ENCODE measurements at regions not wholly inside any gene's neighbourhood (a gene's known extent, or its start where the extent isn't known, plus 50 kb on each side); places are given as distances from the start of the nearest gene placed in this dataset.
"Not testable (repeated sequence)": the region's sequence is repeated elsewhere in the genome, so short reads cannot be mapped to it uniquely, and the experiment has no call there.

GRCh38 chr15:20249677-20249970 is 292.0 kb downstream of the GOLGA6L6 start:
- TF ChIP-seq, protein P1, sequence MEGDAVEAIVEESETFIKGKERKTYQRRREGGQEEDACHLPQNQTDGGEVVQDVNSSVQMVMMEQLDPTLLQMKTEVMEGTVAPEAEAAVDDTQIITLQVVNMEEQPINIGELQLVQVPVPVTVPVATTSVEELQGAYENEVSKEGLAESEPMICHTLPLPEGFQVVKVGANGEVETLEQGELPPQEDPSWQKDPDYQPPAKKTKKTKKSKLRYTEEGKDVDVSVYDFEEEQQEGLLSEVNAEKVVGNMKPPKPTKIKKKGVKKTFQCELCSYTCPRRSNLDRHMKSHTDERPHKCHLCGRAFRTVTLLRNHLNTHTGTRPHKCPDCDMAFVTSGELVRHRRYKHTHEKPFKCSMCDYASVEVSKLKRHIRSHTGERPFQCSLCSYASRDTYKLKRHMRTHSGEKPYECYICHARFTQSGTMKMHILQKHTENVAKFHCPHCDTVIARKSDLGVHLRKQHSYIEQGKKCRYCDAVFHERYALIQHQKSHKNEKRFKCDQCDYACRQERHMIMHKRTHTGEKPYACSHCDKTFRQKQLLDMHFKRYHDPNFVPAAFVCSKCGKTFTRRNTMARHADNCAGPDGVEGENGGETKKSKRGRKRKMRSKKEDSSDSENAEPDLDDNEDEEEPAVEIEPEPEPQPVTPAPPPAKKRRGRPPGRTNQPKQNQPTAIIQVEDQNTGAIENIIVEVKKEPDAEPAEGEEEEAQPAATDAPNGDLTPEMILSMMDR (IDR thresholded peaks at IDR 0.05): not testable (repeated sequence)
- not testable (repeated sequence) for TF ChIP-seq YY1 (IDR thresholded peaks at IDR 0.05; ENCODE audit: low read depth); EZH2phosphoT487 (IDR thresholded peaks at IDR 0.05; ENCODE audit: borderline replicate concordance, low read depth); RXRA (IDR thresholded peaks at IDR 0.05; ENCODE audit: borderline replicate concordance, low read depth); JUND (IDR thresholded peaks at IDR 0.05); TEAD4 (IDR thresholded peaks at IDR 0.05; ENCODE audit: borderline replicate concordance, insufficient read depth); CHD2 (IDR thresholded peaks at IDR 0.05; ENCODE audit: low read length, partially characterized antibody)
